ENCODE measurements at regions not wholly inside any gene's neighbourhood (a gene's known extent, or its start where the extent isn't known, plus 50 kb on each side); places are given as distances from the start of the nearest gene placed in this dataset.
"Not testable (repeated sequence)": the region's sequence is repeated elsewhere in the genome, so short reads cannot be mapped to it uniquely, and the experiment has no call there.

DNA sequence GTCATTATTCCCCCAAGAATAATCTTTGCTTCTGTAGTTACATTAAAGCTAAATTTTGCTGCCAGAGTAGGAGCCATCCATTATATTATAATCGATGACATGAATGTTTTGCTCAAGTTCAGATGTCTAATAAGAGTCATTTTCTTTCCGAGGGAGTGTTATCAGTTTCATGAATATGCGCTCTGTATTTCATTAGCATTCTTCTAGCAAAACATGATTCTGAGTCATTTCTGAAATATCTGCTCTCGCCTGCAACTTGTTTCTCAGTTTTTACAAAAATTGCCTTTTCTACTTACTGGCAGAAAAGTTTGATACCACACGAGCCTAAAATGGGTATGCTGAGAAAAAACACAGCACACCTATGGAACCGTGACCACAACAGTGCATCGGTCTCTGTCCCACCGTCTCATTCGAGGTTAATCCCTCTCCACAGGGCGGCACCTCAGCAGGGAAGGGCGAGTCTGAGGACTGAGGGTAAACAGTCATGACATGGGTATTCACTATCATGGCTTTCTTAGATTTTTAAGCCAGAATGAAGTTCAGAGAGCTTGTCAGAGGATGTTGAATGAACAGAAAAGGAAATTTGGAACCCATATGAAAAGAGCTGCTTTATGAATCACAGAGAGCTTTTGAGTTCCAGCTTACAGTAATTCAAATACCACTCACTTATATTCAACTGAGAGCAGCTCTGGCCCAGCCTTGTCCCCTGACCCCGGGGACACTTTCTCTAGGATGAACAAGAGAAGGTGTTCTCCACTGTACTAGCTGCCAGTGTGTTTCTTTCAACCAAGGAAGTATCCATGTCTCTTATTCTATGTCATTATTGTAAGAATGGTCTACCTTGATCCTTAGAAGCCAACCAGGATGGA is 303.6 kb upstream of the PLGLB1 start:
- POLR2A ChIA-PET; H4K20me1 ChIP-seq (ENCODE audit: insufficient read depth); DNase-seq (ENCODE audit: low read depth, low spot score); H3K9ac ChIP-seq (ENCODE audit: low read length); RAD21 ChIA-PET (ENCODE audit: low non-redundant PET in 1 of 2, low total read pairs in 2 of 2, uncharacterized antibody in 2 of 2, unreplicated experiment in 2 of 2); H3K9me2 ChIP-seq (ENCODE audit: insufficient read depth); intact Hi-C loops (cut with micrococcal nuclease); H3K79me2 ChIP-seq (ENCODE audit: insufficient read depth, low read length); H3K4me2 ChIP-seq (ENCODE audit: low read length); H3K9me3 ChIP-seq (ENCODE audit: control insufficient read depth in 1 of 2, insufficient read depth in 1 of 2, low read depth in 1 of 2, low read length in 2 of 2); H3K4me1 ChIP-seq (ENCODE audit: control insufficient read depth in 1 of 2, insufficient read depth in 2 of 2, low read length in 2 of 2); CTCF ChIA-PET; H3K4me3 ChIP-seq (replicated peaks in 1 of 2; ENCODE audit: low read depth in 1 of 2, low read length in 2 of 2); H2AFZ ChIP-seq (ENCODE audit: low read depth, low read length, poor library complexity, severe bottlenecking); H3K27me3 ChIP-seq (ENCODE audit: insufficient read depth, low read length); H3K36me3 ChIP-seq (ENCODE audit: control insufficient read depth in 1 of 2, insufficient read depth in 2 of 2, low read length in 2 of 2); BruUV-seq (replicated peaks); H3K27ac ChIP-seq (ENCODE audit: low read depth, low read length): not testable (repeated sequence)
- peak; percentile 90 for ATAC-seq

DNA sequence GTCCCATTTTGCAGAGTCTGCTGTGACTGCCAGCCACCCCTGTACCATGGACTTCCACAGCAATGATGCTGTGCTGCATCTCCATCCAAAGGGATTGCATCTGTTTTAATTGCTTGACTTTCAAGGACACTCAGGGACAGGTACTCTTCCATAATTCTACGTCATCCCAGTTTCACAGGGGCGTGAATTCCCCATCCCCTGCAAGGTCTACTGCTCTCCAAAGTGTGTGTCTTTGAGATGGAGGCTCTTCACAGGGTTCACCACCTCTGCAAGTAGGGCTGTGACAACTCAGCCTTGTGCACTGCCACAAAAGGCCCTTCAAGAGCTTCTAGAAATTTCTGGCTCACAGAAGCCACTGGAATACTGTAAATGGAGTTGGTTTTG is 304.3 kb upstream of the PLGLB1 start:
- CTCF ChIA-PET; H3K4me1 ChIP-seq (ENCODE audit: control insufficient read depth in 1 of 2, insufficient read depth in 2 of 2, low read length in 2 of 2); intact Hi-C loops (cut with micrococcal nuclease); H2AFZ ChIP-seq (ENCODE audit: low read depth, low read length, poor library complexity, severe bottlenecking); RAD21 ChIA-PET (ENCODE audit: low non-redundant PET in 1 of 2, low total read pairs in 2 of 2, uncharacterized antibody in 2 of 2, unreplicated experiment in 2 of 2); H3K36me3 ChIP-seq (ENCODE audit: control insufficient read depth in 1 of 2, insufficient read depth in 2 of 2, low read length in 2 of 2); H3K27ac ChIP-seq (ENCODE audit: low read depth, low read length); H3K9me2 ChIP-seq (ENCODE audit: insufficient read depth); H3K9me3 ChIP-seq (ENCODE audit: control insufficient read depth in 1 of 2, insufficient read depth in 1 of 2, low read depth in 1 of 2, low read length in 2 of 2); BruUV-seq (replicated peaks); H3K27me3 ChIP-seq (ENCODE audit: insufficient read depth, low read length); POLR2A ChIA-PET; H3K79me2 ChIP-seq (ENCODE audit: insufficient read depth, low read length); H3K4me3 ChIP-seq (replicated peaks in 1 of 2; ENCODE audit: low read depth in 1 of 2, low read length in 2 of 2); H3K4me2 ChIP-seq (ENCODE audit: low read length); ATAC-seq; H4K20me1 ChIP-seq (ENCODE audit: insufficient read depth); DNase-seq (ENCODE audit: low read depth, low spot score); H3K9ac ChIP-seq (ENCODE audit: low read length): not testable (repeated sequence)

DNA sequence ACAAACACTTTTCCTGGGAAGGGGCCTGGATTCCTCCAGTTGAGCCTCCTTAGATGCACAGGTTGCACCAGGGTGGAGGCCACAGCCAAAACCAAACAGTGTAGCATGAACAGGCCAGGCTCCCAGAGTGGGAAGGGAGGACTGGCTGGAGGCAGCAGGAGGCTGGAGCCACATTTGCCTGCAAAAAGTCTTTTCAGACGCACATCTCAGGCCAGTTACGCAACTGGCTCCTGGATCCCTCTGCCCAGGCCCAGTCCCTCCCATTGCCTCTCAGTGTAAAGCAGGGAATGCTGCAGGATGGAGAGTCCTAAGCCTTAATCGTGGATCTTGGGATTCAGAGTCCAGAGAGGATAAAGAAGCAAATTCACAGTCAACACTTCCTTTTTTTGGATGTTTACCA is 305.1 kb upstream of the PLGLB1 start:
- BruUV-seq (replicated peaks); H3K27ac ChIP-seq (ENCODE audit: low read depth, low read length); H4K20me1 ChIP-seq (ENCODE audit: insufficient read depth); H3K9me2 ChIP-seq (ENCODE audit: insufficient read depth); DNase-seq (ENCODE audit: low read depth, low spot score); H3K4me2 ChIP-seq (ENCODE audit: low read length); H3K9me3 ChIP-seq (ENCODE audit: control insufficient read depth in 1 of 2, insufficient read depth in 1 of 2, low read depth in 1 of 2, low read length in 2 of 2); POLR2A ChIA-PET; CTCF ChIA-PET; H3K79me2 ChIP-seq (ENCODE audit: insufficient read depth, low read length); H3K4me3 ChIP-seq (replicated peaks in 1 of 2; ENCODE audit: low read depth in 1 of 2, low read length in 2 of 2); RAD21 ChIA-PET (ENCODE audit: low non-redundant PET in 1 of 2, low total read pairs in 2 of 2, uncharacterized antibody in 2 of 2, unreplicated experiment in 2 of 2); intact Hi-C loops (cut with micrococcal nuclease); H3K27me3 ChIP-seq (ENCODE audit: insufficient read depth, low read length); ATAC-seq; H3K36me3 ChIP-seq (ENCODE audit: control insufficient read depth in 1 of 2, insufficient read depth in 2 of 2, low read length in 2 of 2); H3K9ac ChIP-seq (ENCODE audit: low read length); H2AFZ ChIP-seq (ENCODE audit: low read depth, low read length, poor library complexity, severe bottlenecking); H3K4me1 ChIP-seq (ENCODE audit: control insufficient read depth in 1 of 2, insufficient read depth in 2 of 2, low read length in 2 of 2): not testable (repeated sequence)

DNA sequence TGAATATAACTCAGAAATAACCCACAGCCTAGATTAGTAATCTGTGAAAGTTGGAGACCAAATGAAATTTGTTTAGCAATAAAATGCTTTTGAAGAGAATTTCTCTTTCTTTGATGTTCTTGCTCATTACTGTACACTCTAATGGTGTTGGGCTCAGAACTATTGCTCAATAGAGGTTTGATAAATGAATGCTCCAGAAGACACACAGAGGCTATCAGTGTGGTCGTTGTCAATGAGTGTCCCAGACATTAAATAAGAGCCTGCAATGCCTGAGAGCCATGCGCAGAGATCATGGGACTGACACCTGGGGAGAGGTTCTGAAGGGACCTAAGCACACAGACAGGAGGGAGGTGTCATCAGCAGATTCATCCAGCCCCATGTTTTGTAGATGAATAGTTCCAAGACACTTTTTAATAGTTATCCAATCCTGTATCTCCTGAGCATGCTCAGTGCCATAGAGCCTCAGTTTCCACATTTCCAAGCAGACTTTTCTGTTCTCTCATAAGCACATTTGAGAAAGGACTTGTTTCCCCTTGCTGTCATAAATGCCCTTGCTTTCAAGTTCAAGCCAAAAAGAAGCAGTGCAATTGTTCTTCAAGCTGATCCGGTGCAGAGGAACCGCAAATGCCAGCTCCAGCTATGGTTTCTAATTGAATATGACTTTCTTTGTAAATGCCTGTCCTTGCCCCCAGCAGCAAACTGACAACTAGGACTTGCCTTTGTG is 306.2 kb upstream of the PLGLB1 start:
- BruUV-seq (replicated peaks); H3K79me2 ChIP-seq (ENCODE audit: insufficient read depth, low read length); H3K36me3 ChIP-seq (ENCODE audit: control insufficient read depth in 1 of 2, insufficient read depth in 2 of 2, low read length in 2 of 2); H3K27ac ChIP-seq (ENCODE audit: low read depth, low read length); intact Hi-C loops (cut with micrococcal nuclease); H2AFZ ChIP-seq (ENCODE audit: low read depth, low read length, poor library complexity, severe bottlenecking); H3K4me3 ChIP-seq (replicated peaks in 1 of 2; ENCODE audit: low read depth in 1 of 2, low read length in 2 of 2); H4K20me1 ChIP-seq (ENCODE audit: insufficient read depth); H3K4me1 ChIP-seq (ENCODE audit: control insufficient read depth in 1 of 2, insufficient read depth in 2 of 2, low read length in 2 of 2); ATAC-seq; H3K4me2 ChIP-seq (ENCODE audit: low read length); H3K9me3 ChIP-seq (ENCODE audit: control insufficient read depth in 1 of 2, insufficient read depth in 1 of 2, low read depth in 1 of 2, low read length in 2 of 2); H3K9me2 ChIP-seq (ENCODE audit: insufficient read depth); H3K27me3 ChIP-seq (ENCODE audit: insufficient read depth, low read length); CTCF ChIA-PET; POLR2A ChIA-PET; RAD21 ChIA-PET (ENCODE audit: low non-redundant PET in 1 of 2, low total read pairs in 2 of 2, uncharacterized antibody in 2 of 2, unreplicated experiment in 2 of 2); H3K9ac ChIP-seq (ENCODE audit: low read length); DNase-seq (ENCODE audit: low read depth, low spot score): not testable (repeated sequence)
